Left ventricle myocardium inferior (tissue), 1 donor: ENCODE measurements at regions not wholly inside any gene's neighbourhood (a gene's known extent, or its start where the extent isn't known, plus 50 kb on each side); places are given as distances from the start of the nearest gene placed in this dataset.

Experiments used
- DNase-seq: peaks from one replicate; pipeline ENCODE4 v3.0.0-alpha.2; 2020
- H3K27ac ChIP-seq: fragments of 200-600 bp; replicated peaks from 2 replicates; pipeline ENCODE4 v1.8.0; 2021
- H3K27me3 ChIP-seq: fragments of 200-600 bp; 2 replicates; pipeline ENCODE4 v1.8.0; 2021; ENCODE audit warnings: low read depth
- H3K36me3 ChIP-seq: fragments of 200-600 bp; 2 replicates; pipeline ENCODE4 v1.8.0; 2021
- H3K4me1 ChIP-seq: fragments of 200-600 bp; 2 replicates; pipeline ENCODE4 v1.8.0; 2021
- H3K4me3 ChIP-seq: fragments of 200-600 bp; 2 replicates; pipeline ENCODE4 v1.8.0; 2021; ENCODE audit warnings: mild to moderate bottlenecking, moderate library complexity
- H3K9me3 ChIP-seq: fragments of 200-600 bp; replicated peaks from 2 replicates; pipeline ENCODE4 v1.8.0; 2021
- CTCF ChIP-seq: fragments of 200-600 bp; IDR thresholded peaks from 2 replicates; pipeline ENCODE4 v1.8.0; 2021; ENCODE audit warnings: antibody characterized with exemption, mild to moderate bottlenecking, borderline replicate concordance
- intact Hi-C: fragments of 100-400 bp; cut with micrococcal nuclease; formaldehyde crosslinking; loops from one replicate; pipeline ENCODE4 v1.11.0; 2022
- donor health status: DM: no; HTN: yes; CAD: no; lungs with severe emphysema.

- Histone ChIP-seq H3K4me3 (no peak overlapping the region), H3K9me3 (no peaks in the 10 kb centered on the region), H3K27ac (no peak overlapping the region), H3K36me3 (no peaks in the 10 kb centered on the region), H3K27me3 (no peaks in the 10 kb centered on the region), H3K4me1 (peaks cover 11% of the 10 kb centered on the region)
- DNase-seq, result no peak
- TF ChIP-seq CTCF, result no peak
- intact Hi-C loops, result no loop called here
Measured at GRCh38 chr1:227424159-227424680, 105.9 kb upstream of the CDC42BPA start.

- DNase-seq, result no peak
- H3K36me3 ChIP-seq, result no peaks in the 10 kb centered on the region
- H3K27me3 ChIP-seq, result no peaks in the 10 kb centered on the region
- intact Hi-C loops, result no loop called here
- H3K4me3 ChIP-seq, result no peak overlapping the region
- peaks cover 15% of the 10 kb centered on the region for H3K4me1 ChIP-seq
- H3K27ac ChIP-seq, result no peak overlapping the region
- H3K9me3 ChIP-seq, result no peaks in the 10 kb centered on the region
- no peak for TF ChIP-seq CTCF
Measured at GRCh38 chr1:227422581-227422980, 104.3 kb upstream of the CDC42BPA start.

GRCh38 chr1:227420147-227420546 lies 101.9 kb upstream of the CDC42BPA start:
- peaks cover 21% of the 10 kb centered on the region for H3K4me1 ChIP-seq
- H3K27ac ChIP-seq, result no peak overlapping the region
- H3K9me3 ChIP-seq, result no peaks in the 10 kb centered on the region
- TF ChIP-seq CTCF, result no peak
- DNase-seq, result no peak
- H3K4me3 ChIP-seq, result no peak overlapping the region
- H3K36me3 ChIP-seq, result no peaks in the 10 kb centered on the region
- H3K27me3 ChIP-seq, result no peaks in the 10 kb centered on the region
- intact Hi-C loops, result no loop called here

GRCh38 chr1:227417756-227418480 lies 99.6 kb upstream of the CDC42BPA start:
- Histone ChIP-seq H3K4me3 (no peak overlapping the region), H3K27ac (peak overlapping the region; percentile 47), H3K27me3 (no peaks in the 10 kb centered on the region), H3K36me3 (no peaks in the 10 kb centered on the region), H3K4me1 (peaks cover 21% of the 10 kb centered on the region), H3K9me3 (no peaks in the 10 kb centered on the region)
- no peak for DNase-seq
- TF ChIP-seq CTCF, result no peak
- intact Hi-C loops, result loop anchor here (10.0 kb wide), 1 partner anchor 183 kb away; no protein-coding TSS in a partner anchor

GRCh38 chr1:227416156-227416830 lies 98.0 kb upstream of the CDC42BPA start:
- H3K4me1 ChIP-seq, result peaks cover 21% of the 10 kb centered on the region
- no peak for TF ChIP-seq CTCF
- no peaks in the 10 kb centered on the region for H3K27me3 ChIP-seq
- intact Hi-C loops, result loop anchor here (10.0 kb wide), 1 partner anchor 181 kb away; no protein-coding TSS in a partner anchor
- H3K36me3 ChIP-seq, result no peaks in the 10 kb centered on the region
- H3K9me3 ChIP-seq, result no peaks in the 10 kb centered on the region
- H3K4me3 ChIP-seq, result no peak overlapping the region
- no peak overlapping the region for H3K27ac ChIP-seq
- DNase-seq, result no peak
